K562 (cell line): ENCODE measurements at regions not wholly inside any gene's neighbourhood (a gene's known extent, or its start where the extent isn't known, plus 50 kb on each side); places are given as distances from the start of the nearest gene placed in this dataset.

ENCODE experiments used
- ATAC-seq: fragments of 200-7000 bp; cut with Tn5 transposase; 3 replicates; pipeline ENCODE4 v1.9.1; 2020; ENCODE audit warnings: moderate library complexity
- BruUV-seq: library from RNA; stranded (reverse); fragments of 400-500 nt; replicated peaks from 2 replicates; lab custom pipeline; 2021; lab: Mats Ljungman, UMichigan
- CTCF ChIA-PET: fragments of 300-600 bp; formaldehyde crosslinking; extraction: SDS; loops from one replicate; lab custom pipeline; 2021; ENCODE audit warnings: low intra/inter-chr PET ratio; lab: Yijun Ruan, JAX
- POLR2A ChIA-PET: fragments of 300-600, 350-650 bp; sonication (Branson Sonifier 250); formaldehyde crosslinking; extraction: SDS; loops from one replicate; lab custom pipeline; 2021; ENCODE audit warnings: antibody characterized with exemption, inconsistent platforms; lab: Yijun Ruan, JAX
- DNase-seq, 4 experiments: peaks; one replicate each; pipeline versions ENCODE4 v3.0.0 to v3.0.0-alpha.2; 2011 to 2018; ENCODE audit warnings: low spot score in 3 of 4, mixed read lengths in 3 of 4; ENCODE audit errors: extremely low read depth in 1 of 4
- FAIRE-seq: peaks from 2 replicates; lab custom pipeline; 2011; peaks lifted over from hg19 to GRCh38; lab: Jason Lieb, UNC
- H2AFZ ChIP-seq: 2 replicates; pipeline ENCODE4 v1.6.0; 2011; ENCODE audit warnings: low read depth, low read length, control low read depth, inconsistent platforms
- H3K27ac ChIP-seq: fragments of 200-600 bp; 3 replicates; pipeline ENCODE4 v1.8.0; 2011; ENCODE audit warnings: low read depth, mild to moderate bottlenecking, control low read depth, inconsistent platforms, low read length, moderate library complexity, mixed read lengths; ENCODE audit errors: extremely low read depth
- H3K27me3 ChIP-seq, 2 experiments: fragments of 300-600 bp in 1 of 2; 2 replicates in 1 of 2; 3 replicates in 1 of 2; pipeline versions ENCODE4 v1.6.0 to v1.8.0; 2011; ENCODE audit warnings: inconsistent platforms in 2 of 2, low read length in 2 of 2, mild to moderate bottlenecking in 1 of 2, mixed read lengths in 1 of 2, moderate library complexity in 1 of 2; ENCODE audit not compliant: control insufficient read depth in 2 of 2, insufficient read depth in 2 of 2
- H3K36me3 ChIP-seq: fragments of 300-600 bp; 3 replicates; pipeline ENCODE4 v1.8.0; 2011; ENCODE audit warnings: mild to moderate bottlenecking, low read length, inconsistent platforms; ENCODE audit not compliant: control insufficient read depth, insufficient read depth
- H3K4me1 ChIP-seq, 2 experiments: fragments of 200-600 bp in 1 of 2; replicated peaks in 1 of 2; 2 replicates in 1 of 2; 3 replicates in 1 of 2; pipeline versions ENCODE4 v1.5.1 to v1.8.0; 2011; ENCODE audit warnings: inconsistent platforms in 2 of 2, low read length in 2 of 2, mild to moderate bottlenecking in 1 of 2, mixed read lengths in 1 of 2, moderate library complexity in 1 of 2; ENCODE audit not compliant: control insufficient read depth in 2 of 2, insufficient read depth in 2 of 2
- H3K4me2 ChIP-seq: 2 replicates; pipeline ENCODE4 v1.6.1; 2011; ENCODE audit warnings: low read length, control low read depth, inconsistent platforms, mixed read lengths; ENCODE audit not compliant: insufficient read depth
- H3K4me3 ChIP-seq: fragments of 200-600 bp; sonication (generic), shearing (Covaris generic); 2 replicates; pipeline ENCODE4 v1.5.1; 2016; ENCODE audit warnings: control low read depth, inconsistent platforms
- H3K79me2 ChIP-seq: fragments of 200-600 bp; 3 replicates; pipeline ENCODE4 v1.8.0; 2011; ENCODE audit warnings: low read length, inconsistent platforms; ENCODE audit not compliant: control insufficient read depth, insufficient read depth
- H3K9ac ChIP-seq, 2 experiments: 2 replicates each; pipeline versions ENCODE4 v1.6.0 to v1.6.1; 2011; ENCODE audit warnings: low read depth in 2 of 2, low read length in 2 of 2, control low read depth in 1 of 2, inconsistent platforms in 1 of 2, mild to moderate bottlenecking in 1 of 2, mixed read lengths in 1 of 2; ENCODE audit not compliant: insufficient read depth in 1 of 2
- H3K9me1 ChIP-seq: one replicate; pipeline ENCODE4 v1.6.0; 2011; ENCODE audit warnings: inconsistent platforms, mild to moderate bottlenecking, low read length, moderate library complexity; ENCODE audit not compliant: control insufficient read depth, insufficient read depth
- H3K9me3 ChIP-seq: replicated peaks from 2 replicates; pipeline ENCODE4 v1.5.1; 2011; ENCODE audit warnings: low read depth, low read length, inconsistent platforms; ENCODE audit not compliant: control insufficient read depth, insufficient read depth
- H4K20me1 ChIP-seq: replicated peaks from 2 replicates; pipeline ENCODE4 v1.6.1; 2011; ENCODE audit warnings: low read length, inconsistent platforms, mixed read lengths; ENCODE audit not compliant: control insufficient read depth, insufficient read depth
- BRCA1 ChIP-seq, 2 experiments: fragments of 450-650 bp in 1 of 2; sonication (generic) in 1 of 2; formaldehyde crosslinking in 1 of 2; IDR thresholded peaks; 2 replicates each; pipeline versions ENCODE4 v1.5.0 to v1.6.1; 2017 to 2020; ENCODE audit warnings: mild to moderate bottlenecking in 1 of 2, missing genetic modification reagents in 1 of 2
- ETV5 ChIP-seq: sonication (generic); formaldehyde crosslinking; IDR thresholded peaks from 2 replicates; pipeline ENCODE4 v1.4.0; 2020; ENCODE audit warnings: low read depth, mild to moderate bottlenecking, missing genetic modification reagents
- SPI1 ChIP-seq: IDR thresholded peaks from 2 replicates; pipeline ENCODE4 v1.6.1; 2011; ENCODE audit warnings: low read depth, low read length, control low read depth, borderline replicate concordance
- TEAD4 ChIP-seq, 2 experiments: sonication (generic) in 1 of 2; formaldehyde crosslinking in 1 of 2; IDR thresholded peaks; 2 replicates each; pipeline versions ENCODE4 v1.6.1 to v1.8.0; 2012 to 2022; ENCODE audit warnings: borderline replicate concordance in 1 of 2, inconsistent platforms in 1 of 2, low read length in 1 of 2, mild to moderate bottlenecking in 1 of 2, missing genetic modification reagents in 1 of 2
- TOE1 ChIP-seq, 2 experiments: fragments of 450-650 bp in 1 of 2; sonication (generic) in 1 of 2; formaldehyde crosslinking in 1 of 2; IDR thresholded peaks; 2 replicates each; pipeline versions ENCODE4 v1.7.1 to v1.8.0; 2016 to 2022; ENCODE audit warnings: borderline replicate concordance in 2 of 2, mild to moderate bottlenecking in 2 of 2, antibody characterized with exemption in 1 of 2, inconsistent platforms in 1 of 2, low read depth in 1 of 2, missing genetic modification reagents in 1 of 2, moderate library complexity in 1 of 2
- TRIM28 ChIP-seq: fragments of 450-650 bp; IDR thresholded peaks from 2 replicates; pipeline ENCODE4 v1.6.1; 2017
- ZNF431 ChIP-seq: sonication (generic); formaldehyde crosslinking; IDR thresholded peaks from 2 replicates; pipeline ENCODE4 v1.8.0; 2022; ENCODE audit warnings: mild to moderate bottlenecking, missing genetic modification reagents
- ZNF436 ChIP-seq: fragments of 250-450, 450-650 bp; sonication (Bioruptor Pico); formaldehyde crosslinking; IDR thresholded peaks from 2 replicates; pipeline ENCODE4 v1.7.0; 2020; ENCODE audit warnings: mild to moderate bottlenecking
- WGBS: fragments of 100-300 bp; shearing (Covaris generic); methylation state at CpG from one replicate; pipeline ENCODE4 v1.1.6; 2016; ENCODE audit warnings: low coverage, mixed read lengths; ENCODE audit not compliant: insufficient coverage; ENCODE audit errors: missing lambda C conversion rate; 5-methylcytosine and 5-hydroxymethylcytosine counted together
- in situ Hi-C: fragments of 300-500 bp; cut with MboI; formaldehyde crosslinking; loops from 4 replicates; pipeline ENCODE4 v1.15.0; 2018; ENCODE audit warnings: inconsistent platforms, mixed read lengths
- intact Hi-C: fragments of 100-400 bp; cut with micrococcal nuclease; formaldehyde crosslinking; loops from 2 replicates; pipeline ENCODE4 v1.14.2; 2022

GRCh38 chr13:70253834-70254233, 145.6 kb upstream of the KLHL1 start:
- Histone ChIP-seq H3K4me2 (no peak overlapping the region), H3K4me3 (no peak overlapping the region), H4K20me1 (no peaks in the 10 kb centered on the region), H3K9me1 (no peaks in the 10 kb centered on the region), H3K4me1 (no peaks in the 10 kb centered on the region), H3K27ac (no peak overlapping the region), H3K36me3 (no peaks in the 10 kb centered on the region), H3K9me3 (no peaks in the 10 kb centered on the region), H3K79me2 (no peaks in the 10 kb centered on the region), H2AFZ (no peak overlapping the region), H3K27me3 (no peaks in the 10 kb centered on the region), H3K9ac (no peak overlapping the region)
- no peak for ATAC-seq
- in situ Hi-C loops = no loop called here
- TF ChIP-seq ZNF431 (CRISPR knock-in tag) = no peak
- DNase-seq = no peak
- POLR2A ChIA-PET = no interaction called here
- CTCF ChIA-PET = no interaction called here
- FAIRE-seq = no peak
- BruUV-seq = no TSS peak
- 0% methylated on average over 1 of the region's 1 CpG for WGBS
- intact Hi-C loops = no loop called here

DNA sequence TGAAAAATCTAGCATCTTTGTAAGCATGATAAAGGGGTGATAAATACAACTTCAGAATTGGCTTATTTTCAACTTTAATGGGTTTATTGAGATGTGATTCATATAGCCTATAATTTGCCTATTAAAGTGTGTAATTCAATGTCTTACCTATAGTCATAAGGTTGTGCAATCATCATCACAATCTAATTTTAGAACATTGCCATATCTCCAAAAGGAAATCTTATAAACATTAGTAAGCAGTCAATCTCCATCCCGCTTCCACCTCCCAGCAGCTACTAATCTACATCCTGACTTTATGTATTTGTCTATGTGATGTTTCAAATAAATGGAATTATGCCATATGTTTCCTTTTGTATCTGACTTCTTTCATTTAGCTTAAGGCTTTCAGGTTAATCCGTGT, 145.2 kb upstream of the KLHL1 start:
- 0% methylated on average over 2 of the region's 2 CpGs for WGBS
- no TSS peak for BruUV-seq
- no peak for DNase-seq
- POLR2A ChIA-PET = no interaction called here
- CTCF ChIA-PET = no interaction called here
- H2AFZ ChIP-seq = no peak overlapping the region
- H3K4me2 ChIP-seq = no peak overlapping the region
- no peak overlapping the region for H3K4me3 ChIP-seq
- no peak overlapping the region for H3K27ac ChIP-seq
- no peak for FAIRE-seq
- H4K20me1 ChIP-seq = no peaks in the 10 kb centered on the region
- ATAC-seq = no peak
- H3K4me1 ChIP-seq = no peaks in the 10 kb centered on the region
- no peaks in the 10 kb centered on the region for H3K9me3 ChIP-seq
- in situ Hi-C loops = no loop called here
- H3K9ac ChIP-seq = no peak overlapping the region
- intact Hi-C loops = no loop called here
- no peaks in the 10 kb centered on the region for H3K9me1 ChIP-seq
- no peaks in the 10 kb centered on the region for H3K27me3 ChIP-seq
- no peak for TF ChIP-seq TOE1 (IDR thresholded peaks at IDR 0.05; ENCODE audit: borderline replicate concordance)
- TF ChIP-seq TOE1 (CRISPR knock-in tag; IDR thresholded peaks at IDR 0.05; ENCODE audit: borderline replicate concordance, low read depth) = no peak
- TF ChIP-seq BRCA1 (IDR thresholded peaks at IDR 0.05) = no peak
- TF ChIP-seq BRCA1 (CRISPR knock-in tag; IDR thresholded peaks at IDR 0.05) = no peak
- no peak for TF ChIP-seq ZNF436
- no peak for TF ChIP-seq SPI1
- no peak for TF ChIP-seq TEAD4 (IDR thresholded peaks at IDR 0.05; ENCODE audit: low read length)
- TF ChIP-seq TEAD4 (CRISPR knock-in tag; IDR thresholded peaks at IDR 0.05; ENCODE audit: borderline replicate concordance) = no peak
- no peak for TF ChIP-seq TRIM28
- TF ChIP-seq ETV5 (CRISPR knock-in tag) = no peak
- TF ChIP-seq, all 486 proteins: peak for 0
- no peaks in the 10 kb centered on the region for H3K79me2 ChIP-seq
- no peaks in the 10 kb centered on the region for H3K36me3 ChIP-seq
